GM18502 (cell line): ENCODE measurements at regions not wholly inside any gene's neighbourhood (a gene's known extent, or its start where the extent isn't known, plus 50 kb on each side); places are given as distances from the start of the nearest gene placed in this dataset.

ENCODE experiments used
- ATAC-seq: cut with Tn5 transposase; IDR thresholded peaks from one replicate; pipeline ENCODE4 v1.9.1; 2021; ENCODE audit warnings: mild to moderate bottlenecking; ENCODE audit not compliant: unreplicated experiment, poor library complexity

DNA sequence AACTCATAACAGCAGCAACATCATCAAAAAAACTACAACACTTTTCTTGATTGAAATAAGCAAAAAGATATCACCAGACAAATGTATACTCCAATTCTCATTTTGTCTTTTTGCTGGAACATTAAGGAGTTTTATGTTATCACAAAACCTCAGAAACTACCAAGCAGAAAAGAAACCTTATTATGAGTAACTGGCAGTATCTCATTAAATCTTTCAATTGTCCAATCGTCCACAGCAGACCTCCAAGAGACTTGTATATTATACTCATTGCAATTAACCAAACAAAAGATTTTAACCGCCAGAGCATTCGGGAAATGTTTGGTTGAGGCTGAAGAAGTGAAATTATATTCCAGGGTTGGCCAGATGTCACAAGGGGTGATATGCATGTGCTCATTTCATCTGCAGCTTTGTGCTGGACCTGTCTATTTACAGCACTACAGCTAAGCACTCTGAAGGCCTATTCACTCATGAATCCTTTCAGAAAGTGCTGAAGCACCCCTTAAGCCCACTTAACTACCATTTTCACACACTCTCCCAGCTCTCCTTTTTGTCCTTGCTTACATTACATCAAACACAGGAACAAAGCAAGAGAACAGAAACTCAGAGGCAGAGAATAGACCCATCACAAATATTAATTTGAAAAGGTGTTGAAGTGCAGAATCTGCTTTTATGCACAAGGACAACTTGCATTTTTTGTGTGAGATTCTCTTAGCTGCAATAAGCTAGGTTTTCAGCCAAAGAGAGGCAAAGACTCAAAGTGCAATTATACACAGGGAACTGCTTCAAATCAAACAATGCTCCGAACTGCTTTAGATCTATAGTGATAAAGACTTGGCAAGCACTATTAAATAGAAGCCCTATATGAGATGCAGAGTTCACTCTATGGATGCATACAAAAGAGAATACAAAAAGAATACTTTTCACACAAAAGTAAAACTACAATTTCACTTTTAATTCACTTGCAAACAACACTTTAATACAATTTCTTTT, 150.4 kb upstream of the POU5F2 start:
- ATAC-seq = no peak

DNA sequence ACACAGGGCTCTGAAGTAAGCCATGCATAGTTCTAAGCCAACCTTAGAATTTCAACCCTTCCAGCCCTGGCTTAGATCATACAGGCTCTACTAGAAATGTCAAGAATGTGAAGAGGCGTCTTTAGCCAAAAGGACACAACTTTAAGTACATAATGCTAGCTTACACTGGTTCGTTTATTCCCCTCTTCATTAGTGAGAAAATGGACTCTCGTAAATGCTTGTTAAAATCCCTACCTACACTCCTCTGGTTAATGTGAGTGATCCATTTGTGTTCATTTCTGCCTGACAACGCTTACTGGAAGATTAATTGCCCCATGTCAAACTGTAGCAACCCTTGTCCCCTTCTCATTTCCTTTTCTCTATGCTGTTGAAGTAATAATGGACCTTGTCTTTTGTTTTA, 149.3 kb upstream of the POU5F2 start:
- no peak for ATAC-seq

DNA sequence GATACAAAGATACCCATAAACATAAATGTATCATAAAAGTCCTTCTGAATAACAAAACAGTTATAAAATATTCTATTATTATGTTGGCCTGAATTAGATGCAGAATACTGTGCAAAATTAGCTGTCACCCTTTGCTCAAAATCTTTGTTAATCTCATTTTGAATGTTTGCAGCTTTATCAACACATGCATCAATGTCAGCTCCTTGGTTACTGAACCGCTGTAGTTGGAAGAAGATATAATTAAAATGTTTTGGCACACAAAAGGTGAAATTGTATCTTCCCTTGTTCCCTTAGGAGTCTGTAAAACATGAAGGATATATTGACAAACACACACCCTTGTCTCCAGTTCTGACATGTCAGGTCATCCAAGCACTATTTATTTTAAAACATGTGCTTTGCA, 146.3 kb upstream of the POU5F2 start:
- no peak for ATAC-seq

DNA sequence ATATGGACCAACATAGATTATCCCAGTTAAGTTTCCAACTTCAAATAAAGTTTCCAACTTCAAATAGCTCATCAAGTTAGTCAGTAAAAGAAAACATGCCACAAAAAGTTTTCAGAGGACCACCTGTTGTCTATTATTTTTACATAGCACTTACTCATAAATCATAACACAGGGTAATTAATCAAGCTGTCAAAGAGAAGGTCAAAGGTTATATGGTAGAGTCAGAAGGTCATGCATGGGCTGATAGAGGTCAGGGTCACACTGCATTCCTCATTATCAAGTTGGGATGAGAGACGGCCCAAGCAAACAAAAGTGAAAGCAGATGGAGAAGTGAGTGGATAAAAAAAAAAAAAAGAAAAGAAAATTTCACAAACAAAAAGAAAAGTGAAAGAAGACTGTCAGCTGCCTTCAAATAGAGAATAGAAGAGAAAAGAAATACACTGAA, 145.5 kb upstream of the POU5F2 start:
- no peak for ATAC-seq

DNA sequence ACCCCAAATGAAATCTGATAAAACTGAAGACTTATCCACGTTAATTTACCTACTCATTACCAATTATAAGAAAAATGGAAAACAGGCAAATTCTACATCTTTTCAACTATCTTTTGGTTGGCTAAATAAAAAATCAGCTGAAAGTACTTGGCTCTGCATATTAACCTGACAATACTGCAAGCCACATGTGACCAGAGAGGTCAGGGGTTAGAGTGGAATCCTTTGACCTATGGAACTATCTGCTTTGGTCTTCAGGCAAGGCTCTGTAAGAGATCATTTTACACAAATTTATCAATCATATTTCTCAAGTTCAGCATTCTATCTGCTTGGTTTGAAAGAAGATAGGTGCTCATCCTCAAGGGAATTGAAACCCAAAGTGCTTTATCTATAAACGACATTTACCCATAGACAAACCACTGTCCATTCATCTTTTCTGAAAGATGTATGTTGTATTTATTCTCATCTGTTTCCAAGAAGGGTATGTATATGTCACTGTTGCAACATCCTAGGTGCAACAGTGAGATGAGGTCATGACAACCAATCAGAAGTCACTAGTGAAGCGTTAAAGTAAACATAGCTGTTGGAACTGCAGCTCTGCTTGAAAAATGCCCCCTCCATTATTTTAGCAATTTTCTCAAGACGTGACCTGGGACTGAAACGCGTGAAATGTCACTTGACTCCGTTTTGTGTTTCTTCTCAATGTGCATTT, 144.9 kb upstream of the POU5F2 start:
- ATAC-seq = no peak

DNA sequence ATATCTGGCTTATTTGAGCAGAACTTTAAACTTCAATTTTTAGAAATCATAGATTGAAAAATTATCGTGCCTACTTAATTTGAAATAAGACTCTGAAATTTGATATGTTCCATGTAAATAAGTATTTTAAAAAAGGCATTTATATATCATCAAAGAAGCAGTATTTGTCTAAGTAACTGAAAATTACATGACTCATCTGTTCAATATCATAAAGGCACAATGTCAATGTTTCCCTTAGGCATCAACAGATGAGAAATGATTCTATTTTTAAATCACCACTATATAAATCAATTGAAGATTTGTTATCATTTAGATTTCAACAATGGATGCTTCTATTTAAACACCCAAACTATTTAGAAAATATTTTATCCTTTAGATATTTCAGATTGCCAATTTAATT, 142.9 kb upstream of the POU5F2 start:
- no peak for ATAC-seq

DNA sequence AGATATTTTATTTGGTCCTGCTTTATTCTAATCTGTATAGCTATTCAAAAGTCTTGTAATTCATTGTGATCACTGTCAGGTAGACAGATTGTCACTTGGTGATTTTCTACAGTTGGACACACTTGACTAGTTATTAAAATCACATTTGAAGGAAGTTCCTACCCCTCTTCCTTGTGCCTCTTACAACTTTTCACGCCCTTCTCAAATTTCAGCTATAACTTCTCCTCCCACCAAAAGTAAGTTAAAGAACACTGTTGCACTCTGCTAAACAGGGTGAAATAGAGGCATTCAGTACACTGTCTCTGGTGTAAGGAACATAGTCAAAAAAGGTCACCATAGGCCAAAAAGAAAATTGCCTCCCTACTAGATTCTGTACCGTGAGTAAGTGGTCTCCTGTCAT, 142.1 kb upstream of the POU5F2 start:
- no peak for ATAC-seq

DNA sequence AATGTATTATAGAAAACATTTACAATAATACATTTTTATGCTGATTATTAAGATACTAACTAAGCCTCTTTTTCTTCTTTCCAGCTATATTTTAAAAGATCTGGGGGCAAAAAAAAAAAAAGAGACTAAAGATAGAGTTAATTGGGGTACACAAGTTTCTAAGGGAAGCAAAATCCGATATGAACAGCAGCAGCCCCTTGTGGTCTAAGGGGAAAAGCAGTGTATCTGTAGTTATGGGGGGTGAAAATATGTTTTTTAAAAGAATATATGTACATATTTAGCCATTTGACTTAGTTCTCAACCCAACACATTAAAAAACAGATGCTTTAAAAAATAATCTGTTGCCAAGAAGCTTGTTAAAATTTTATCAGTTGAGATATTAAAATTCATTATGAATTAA, 134.3 kb upstream of the POU5F2 start:
- ATAC-seq = no peak

DNA sequence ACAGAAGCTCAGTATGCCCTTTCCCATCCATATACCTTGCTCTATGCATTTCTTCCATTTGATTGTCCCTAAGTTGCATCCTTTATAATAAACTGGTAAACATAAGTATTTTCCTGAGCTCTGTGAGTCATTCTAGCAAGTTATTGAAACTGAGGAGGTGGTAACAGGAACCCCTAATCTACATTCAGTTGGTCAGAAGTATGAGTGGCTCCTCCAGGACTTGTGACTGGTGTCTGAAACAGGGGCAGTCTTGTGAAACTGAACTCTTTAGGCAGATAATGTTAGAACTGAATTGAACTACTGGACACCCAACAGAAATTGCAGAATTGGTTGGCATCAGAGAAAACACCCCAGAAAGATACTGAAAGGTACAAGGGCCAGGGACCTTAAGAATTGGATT, 133.1 kb upstream of the POU5F2 start:
- peak; percentile 67 for ATAC-seq

DNA sequence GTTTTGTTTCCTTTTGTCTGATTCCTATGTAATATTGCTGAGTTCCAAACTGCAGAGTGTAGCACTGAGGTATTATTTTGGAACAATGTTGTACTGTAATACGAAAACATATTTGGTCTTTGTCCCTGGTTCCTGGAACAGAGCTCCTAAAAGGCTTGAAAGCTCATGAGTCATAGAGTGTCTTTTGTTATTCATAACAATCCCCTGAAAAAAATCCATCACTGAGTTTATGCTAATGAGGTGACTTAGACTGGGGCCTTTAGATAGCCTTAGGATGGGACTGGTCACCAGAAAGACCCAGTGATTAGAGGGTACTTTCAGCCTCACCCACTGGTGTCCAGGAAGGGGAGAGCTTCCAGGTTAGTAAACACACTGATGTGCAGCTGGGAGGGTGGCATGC, 132.7 kb upstream of the POU5F2 start:
- peak; percentile 79 for ATAC-seq

DNA sequence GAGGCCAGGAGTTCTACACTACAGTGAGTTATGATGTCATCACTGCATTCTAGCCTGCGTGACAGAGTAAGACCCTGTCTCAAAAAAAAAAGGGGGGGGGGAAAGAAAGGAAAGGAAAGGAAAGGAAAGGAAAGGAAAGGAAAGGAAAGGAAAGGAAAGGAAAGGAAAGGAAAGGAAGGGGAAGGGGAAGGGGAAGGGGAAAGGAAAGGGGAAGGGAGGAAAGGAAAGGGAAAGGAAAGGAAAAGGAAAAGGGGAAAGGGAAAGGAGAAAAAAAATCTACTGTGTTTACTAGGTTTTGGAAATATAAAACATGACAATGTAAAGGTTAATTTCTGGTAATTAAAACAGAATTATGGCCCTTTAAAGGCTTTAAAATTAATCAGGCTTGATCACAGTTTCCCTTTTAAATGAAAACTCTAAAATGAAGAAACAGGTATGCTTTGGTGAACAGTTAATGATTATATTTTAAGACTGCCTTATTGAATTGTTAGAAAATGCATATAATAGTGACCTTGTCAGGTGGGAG, 131.9 kb upstream of the POU5F2 start:
- no peak for ATAC-seq

DNA sequence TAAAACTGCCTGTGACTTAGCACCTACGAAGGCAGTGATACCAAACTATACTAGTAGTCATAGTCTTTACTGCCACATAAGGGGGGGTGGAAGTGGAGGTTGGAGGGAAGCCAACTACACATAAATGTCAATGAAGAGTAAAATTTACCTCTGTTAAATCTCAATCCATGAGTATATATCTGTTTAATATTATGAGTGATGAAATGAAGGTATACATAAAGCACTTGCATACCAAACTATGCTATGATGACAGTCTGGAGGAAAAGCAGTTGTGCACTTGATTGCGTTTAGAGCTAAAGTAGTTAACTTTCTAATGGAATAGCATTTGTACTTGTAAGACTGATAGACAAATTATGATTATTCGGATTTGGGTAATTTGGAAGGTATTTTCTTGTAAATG, 129.2 kb upstream of the POU5F2 start:
- ATAC-seq = no peak

DNA sequence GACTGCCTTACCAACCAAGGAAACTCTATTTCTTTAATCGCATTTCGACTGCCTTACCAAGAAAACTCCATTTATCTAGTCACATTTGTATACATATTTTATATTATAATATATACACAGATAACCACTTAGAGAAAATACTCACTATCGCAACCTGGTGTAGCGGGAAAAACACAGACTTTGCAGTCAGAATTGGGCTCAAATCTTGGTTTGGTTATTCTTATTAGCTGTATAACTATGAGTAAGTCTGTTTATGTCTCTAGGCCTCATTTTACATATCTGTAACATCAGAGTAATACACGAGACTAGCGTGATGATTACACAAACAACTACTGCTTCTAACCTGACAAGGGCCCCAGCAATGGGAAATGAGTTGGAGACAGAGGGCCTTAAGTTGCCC, 127.5 kb upstream of the POU5F2 start:
- no peak for ATAC-seq

DNA sequence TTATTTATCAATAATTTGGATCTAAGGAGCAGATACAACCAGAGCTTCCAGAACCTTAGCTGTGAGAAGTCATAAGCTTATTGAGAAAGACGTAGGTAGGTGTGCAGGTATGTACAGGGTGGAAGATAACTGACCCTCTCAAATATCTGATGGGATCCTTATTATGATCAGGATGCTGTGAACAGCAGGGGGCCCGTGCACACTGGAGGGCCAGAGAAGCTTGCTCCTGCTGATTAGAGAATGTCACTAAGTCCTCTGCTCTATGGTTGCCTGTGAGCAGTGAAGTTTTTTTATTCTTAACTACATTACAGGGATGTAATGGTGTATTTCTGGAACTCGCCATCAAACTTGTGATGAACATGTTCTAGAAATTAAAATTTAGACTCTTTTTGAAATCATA, 108.9 kb upstream of the POU5F2 start:
- ATAC-seq = no peak

DNA sequence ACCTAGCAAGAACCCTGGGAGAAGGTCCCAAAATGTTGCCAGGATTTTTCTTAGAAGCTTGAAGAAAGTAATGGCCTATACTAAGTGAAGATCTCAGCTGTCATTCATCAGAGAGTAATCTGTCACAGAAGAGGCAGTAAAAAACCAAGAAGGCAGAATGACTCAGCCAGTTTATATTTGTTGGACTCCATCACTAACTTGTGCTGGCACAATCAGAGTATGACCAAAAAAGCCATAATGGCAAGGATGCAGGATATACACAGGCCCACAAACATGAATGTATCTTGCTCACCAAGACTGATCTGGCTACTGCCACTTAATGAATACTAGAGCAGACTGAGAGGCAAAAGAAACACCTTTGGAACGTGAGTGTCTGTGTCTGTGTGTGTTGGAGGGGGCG, 104.0 kb upstream of the POU5F2 start:
- no peak for ATAC-seq

DNA sequence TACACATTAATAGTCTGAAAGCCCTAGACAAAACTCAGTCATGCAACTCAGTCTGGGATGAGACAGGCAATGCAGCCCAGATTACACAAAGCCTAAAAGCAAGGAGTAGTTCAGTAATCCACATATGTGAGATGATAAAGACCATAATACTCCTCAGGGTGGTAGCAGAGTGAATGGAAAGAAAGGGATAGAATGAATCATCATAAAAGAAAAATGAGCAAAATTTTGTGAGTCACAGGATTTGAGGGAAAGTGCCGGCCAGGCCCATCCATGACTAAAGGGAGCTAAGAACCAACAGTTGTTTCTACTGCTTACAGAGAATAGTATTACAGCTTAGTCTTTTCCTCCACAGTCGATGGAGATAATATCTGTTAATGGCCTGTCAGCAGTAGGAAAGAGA, 90.0 kb upstream of the POU5F2 start:
- ATAC-seq = no peak

DNA sequence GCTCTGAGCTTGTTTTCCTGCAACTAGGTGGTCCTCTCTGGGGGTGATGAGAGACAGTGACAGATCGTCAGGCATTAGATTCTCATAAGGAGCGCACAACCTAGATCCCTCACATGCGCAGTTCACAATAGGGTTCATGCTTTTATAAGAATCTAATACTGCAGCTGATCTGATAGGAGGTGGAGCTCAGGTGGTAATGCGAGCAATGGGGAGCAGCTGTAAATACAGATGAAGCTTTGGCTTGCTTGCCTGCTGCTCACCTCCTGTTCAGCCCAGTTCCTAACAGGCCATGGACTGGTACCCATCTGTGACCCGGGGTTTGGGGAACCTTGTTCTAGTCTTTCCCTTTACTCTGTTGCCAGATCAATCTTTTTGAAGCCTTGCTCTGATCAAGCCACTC, 89.5 kb upstream of the POU5F2 start:
- no peak for ATAC-seq

DNA sequence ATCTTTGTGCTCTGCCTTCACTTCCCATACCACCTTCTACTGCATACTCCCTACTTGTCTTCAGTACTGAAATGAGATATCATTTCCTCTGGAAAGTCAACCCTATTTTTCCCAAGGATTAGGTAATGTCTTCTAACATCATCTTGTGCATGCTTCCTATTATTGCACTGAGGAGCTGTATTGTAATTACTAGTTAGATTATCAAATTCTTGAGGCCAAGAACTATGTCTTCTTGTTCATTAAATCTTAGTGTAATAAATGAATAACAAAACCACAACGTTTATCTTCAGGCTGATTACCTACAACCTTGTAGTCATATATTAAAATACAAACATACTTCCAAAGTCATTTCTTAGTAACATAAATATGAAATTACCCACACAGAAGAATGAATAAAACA, 87.9 kb upstream of the POU5F2 start:
- no peak for ATAC-seq

DNA sequence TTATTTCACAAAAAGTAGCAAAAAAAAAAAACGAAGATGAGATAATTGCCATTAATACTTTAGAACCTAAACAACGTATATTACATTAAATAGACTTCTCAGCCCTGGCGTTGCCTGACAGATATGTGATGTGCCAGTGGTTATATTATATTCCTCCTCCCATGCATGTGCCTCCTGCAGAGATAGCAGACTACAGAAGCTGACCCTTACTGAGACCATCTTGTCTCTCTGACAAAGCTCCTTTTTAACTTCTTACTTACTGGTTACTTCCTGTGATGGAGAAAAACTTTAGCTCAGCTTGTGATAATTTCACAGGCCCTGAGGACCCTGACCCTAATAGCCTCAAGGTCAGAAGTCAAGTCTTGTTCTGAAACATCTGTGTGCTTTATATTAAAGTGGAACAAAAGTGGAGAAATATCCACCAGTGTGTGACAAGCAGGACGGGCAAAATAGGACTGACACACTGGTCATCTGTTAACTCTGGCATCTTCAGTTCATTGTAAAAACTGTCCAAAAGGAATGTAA, 80.6 kb upstream of the POU5F2 start:
- no peak for ATAC-seq

DNA sequence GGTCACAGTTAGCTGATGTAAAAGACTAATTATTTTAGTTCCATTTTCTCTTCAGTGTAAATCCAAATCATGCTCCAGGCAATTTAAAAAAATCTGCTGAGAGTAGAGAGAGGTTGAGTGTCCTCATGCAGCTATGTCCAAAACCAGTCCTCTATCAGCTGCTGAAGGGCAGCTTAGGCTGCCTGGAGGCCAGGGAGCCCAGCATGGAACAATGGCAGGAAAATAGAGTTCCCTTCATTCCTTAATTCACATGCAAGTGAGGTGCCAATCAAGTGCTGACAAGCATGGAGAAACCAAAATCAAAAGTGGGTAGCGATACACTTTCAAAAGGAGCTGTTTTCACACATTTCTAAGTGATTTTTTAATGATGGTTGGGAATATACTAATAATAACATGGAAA, 78.3 kb upstream of the POU5F2 start:
- no peak for ATAC-seq

DNA sequence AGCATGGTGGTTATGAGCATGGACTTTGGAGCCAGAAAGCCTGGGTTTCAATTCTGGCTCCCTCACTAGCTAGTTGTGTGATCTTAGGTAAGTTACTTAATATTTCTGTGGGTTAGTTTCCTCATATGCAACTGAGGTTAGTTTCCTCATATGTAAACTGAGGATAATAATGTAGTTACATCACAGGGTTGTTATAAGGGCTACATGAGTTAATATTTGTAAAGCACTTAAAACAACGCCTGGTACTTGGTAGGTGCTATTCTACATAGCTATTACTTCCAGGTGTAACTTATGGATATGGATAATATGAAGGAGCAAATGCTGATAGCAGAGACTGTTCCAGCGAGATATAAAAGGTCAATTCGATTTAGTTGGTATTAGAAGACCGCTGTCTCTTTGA, 69.4 kb upstream of the POU5F2 start:
- no peak for ATAC-seq
